GM21717 (cell line): ENCODE measurements at regions not wholly inside any gene's neighbourhood (a gene's known extent, or its start where the extent isn't known, plus 50 kb on each side); places are given as distances from the start of the nearest gene placed in this dataset.
A peak's percentile ranks its signal among the peaks of the same experiment; 100 is the strongest.

Source experiments
- ATAC-seq: cut with Tn5 transposase; IDR thresholded peaks from one replicate; pipeline ENCODE4 v1.9.1; 2021; ENCODE audit warnings: mild to moderate bottlenecking, moderate library complexity; ENCODE audit not compliant: unreplicated experiment

DNA sequence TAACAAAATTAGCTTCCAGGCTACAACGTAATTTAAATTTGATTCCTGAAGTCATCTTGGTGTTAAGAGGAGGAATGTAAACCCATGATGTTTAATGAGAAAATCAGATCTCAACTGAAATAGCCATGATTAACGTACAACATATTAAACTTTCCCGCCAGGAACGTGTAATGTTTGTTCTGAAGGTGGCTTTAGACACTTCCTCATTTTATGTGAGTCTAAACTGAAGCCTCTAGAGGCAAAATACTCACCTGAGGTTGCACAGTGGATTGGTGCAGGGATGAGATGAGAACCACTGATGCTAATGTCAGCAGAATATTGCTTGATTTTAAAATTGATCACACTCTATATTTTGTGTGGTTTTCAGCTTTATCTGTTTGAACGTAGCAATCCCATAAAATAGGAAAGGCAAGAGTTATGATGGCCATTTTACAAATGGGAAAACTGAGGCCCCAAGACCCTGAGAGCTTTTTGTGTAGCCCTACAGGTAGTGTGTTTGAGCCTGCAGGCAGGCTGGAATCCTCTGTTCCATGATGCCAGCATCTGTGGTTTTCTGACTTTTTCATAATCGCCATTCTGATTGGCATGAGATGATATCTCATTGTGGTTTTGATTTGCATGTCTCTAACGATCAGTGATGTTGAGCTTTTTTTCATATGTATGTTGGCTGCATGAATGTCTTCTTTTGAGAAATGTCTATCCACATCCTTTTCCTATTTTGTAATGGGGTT lies 243.7 kb upstream of the BMPER start:
- ATAC-seq: no peak

DNA sequence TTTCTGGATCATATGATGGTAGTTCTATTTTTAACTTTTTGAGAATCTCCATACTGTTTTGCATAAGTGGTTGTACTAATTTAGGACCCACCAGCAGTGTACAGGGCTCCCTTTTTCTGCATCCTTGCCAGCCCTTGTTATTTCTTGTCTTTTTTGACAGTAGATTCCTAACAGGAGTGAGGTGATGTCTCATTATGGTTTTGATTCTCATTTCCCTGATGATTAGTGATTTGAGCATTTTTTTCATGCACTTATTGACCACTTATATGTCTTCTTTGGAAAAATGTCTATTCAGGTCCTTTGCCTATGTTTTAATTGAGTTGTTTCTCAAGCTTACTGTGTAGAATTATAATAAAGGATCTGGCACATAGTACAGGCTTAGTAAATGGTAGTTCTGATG lies 238.8 kb upstream of the BMPER start:
- ATAC-seq: no peak

DNA sequence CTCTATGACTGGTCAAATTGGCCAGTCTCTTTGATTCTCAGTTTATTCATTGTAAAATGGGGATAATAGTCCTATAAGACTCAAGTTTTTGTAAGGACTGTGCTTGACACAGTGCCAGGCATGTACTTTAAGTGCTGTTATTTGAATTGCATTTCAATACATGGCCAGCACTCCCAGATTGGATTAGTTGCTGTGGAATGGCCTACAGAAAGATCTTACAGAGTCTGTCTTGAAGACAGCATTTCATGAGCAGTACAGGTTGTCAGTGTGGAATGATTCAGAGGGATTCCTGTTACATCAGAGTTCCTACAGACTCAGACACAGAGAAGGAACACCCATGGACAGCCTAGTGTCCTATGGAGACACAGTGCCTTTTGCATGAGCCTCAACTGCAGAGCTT lies 238.1 kb upstream of the BMPER start:
- no peak for ATAC-seq

DNA sequence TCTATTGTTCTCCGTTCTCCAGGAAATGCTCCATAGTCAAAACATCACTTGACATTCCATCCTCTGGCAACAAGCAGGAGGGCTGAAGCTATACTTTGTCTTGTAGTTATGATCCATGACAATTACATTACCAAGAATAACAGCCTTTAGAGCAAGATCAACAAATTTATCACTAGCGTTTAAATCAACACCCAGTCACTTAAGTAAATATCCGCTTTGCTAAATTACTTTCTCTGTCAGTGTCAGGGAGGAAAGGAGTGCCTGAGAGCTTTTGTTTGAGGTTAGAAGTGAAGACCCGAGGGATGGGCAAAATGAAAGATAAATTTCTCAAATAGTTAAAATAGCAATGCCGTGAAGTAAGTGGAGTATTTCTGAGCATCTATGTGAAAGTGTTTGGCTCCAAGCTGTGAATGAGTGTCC lies 236.1 kb upstream of the BMPER start:
- ATAC-seq: no peak

DNA sequence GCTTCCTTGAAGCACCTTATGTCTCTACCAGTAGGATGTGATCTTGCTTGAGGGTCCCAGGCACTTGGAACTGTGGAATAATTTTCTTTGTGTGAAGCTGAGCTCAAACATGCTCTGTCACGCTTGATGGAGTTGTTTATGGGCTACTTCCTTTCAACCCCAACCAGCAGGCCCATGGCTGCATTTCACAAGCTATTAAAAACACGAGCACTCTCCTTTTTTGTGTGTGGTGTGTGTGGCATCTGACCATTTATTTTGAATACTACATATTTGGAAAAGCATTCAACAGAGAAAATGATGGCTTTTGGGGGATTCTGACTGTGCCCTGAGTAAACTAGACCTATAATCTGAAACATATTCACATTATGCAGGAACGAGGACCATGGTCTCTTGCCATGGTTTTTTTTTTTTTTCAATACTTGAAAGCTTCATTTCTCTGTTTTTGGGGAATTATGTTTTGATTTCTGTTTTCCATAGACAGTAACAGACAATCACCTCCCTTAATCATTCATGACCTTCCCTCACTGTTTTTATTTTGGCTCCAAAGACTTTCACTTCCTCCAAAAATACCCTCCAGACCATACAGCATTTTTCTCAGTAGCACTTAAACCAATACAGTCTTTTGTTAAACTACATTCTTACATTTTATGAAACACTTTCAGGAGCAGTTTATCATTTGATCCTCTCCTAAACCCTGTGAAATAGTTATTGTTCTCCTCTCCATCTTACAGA lies 233.6 kb upstream of the BMPER start:
- ATAC-seq: no peak

DNA sequence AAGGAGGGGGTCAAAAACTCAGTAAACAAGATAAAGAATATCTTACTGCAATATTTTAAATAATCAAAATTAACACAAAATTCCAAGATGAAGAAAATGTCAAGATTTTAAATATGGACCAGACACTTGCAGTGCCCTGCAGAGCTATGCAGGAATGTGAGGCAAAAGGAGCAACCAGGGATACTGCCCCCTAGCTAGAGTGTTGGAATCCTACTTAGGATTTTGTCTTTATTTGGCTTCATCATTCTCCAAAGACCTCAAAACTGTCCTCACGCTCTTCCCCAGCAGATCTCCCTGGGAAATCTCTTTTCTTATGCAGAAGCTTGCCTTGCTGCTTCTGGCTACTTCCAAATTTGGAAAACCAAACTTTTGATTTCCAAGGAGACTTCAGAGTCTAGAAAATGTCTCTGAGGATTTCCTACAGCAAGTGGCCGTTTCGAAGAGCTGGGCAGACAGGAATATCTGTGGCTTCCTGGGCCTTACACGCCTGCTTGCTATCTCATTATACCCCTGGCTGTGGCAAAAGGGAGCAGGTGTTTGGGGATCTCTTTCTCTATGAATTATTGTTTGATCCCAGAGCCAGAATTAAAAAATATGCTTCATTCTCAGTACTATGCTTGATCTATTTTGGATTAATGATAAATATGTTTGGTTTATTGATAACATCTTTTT lies 232.2 kb upstream of the BMPER start:
- no peak for ATAC-seq

DNA sequence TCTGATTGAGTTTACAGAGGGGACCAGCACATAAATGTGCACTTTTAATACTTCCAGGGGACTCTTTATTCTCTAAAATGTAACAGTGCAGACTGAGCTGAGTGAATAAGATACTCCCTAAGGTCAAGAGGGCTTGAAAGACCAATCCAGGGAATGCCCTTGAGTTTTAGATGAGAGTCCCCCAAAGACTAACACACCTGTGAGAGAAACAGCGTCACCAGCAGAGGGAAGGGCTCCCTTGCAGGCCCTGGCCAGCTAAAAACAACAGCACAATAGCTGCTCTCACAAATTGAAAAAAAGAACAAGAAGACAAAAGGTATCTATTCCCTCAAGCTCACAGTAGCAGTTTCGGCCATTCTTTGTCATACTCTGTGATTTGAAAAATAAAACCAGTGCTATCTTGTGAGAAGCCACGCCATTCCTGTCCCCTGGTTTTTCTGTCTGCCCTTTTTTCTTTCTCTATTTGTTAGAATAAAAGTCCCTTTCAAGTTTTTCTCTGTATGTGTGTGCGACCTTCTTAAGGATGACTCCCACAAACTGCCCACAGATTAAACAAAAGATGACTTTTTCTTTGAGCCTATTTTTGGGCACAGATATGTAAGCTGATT lies 230.4 kb upstream of the BMPER start:
- ATAC-seq: peak; percentile 42

DNA sequence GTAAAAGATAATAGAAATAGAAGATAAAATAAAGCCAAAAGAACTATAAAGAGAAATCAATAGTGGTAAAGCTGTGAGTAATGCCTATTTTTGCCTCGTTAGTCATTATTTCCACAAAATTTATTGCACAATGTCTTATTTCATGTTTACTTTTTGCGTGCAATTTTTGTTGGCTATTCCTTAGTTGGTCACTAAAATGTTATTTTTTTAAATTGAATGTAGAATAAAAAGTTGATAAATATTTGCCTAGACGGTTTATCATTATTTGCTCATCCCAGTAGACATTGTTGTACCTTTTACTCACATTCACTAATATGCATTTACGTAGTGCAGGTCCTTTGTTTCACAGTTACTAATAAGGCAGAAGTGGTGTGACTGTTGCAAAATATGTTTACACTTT lies 227.8 kb upstream of the BMPER start:
- no peak for ATAC-seq

DNA sequence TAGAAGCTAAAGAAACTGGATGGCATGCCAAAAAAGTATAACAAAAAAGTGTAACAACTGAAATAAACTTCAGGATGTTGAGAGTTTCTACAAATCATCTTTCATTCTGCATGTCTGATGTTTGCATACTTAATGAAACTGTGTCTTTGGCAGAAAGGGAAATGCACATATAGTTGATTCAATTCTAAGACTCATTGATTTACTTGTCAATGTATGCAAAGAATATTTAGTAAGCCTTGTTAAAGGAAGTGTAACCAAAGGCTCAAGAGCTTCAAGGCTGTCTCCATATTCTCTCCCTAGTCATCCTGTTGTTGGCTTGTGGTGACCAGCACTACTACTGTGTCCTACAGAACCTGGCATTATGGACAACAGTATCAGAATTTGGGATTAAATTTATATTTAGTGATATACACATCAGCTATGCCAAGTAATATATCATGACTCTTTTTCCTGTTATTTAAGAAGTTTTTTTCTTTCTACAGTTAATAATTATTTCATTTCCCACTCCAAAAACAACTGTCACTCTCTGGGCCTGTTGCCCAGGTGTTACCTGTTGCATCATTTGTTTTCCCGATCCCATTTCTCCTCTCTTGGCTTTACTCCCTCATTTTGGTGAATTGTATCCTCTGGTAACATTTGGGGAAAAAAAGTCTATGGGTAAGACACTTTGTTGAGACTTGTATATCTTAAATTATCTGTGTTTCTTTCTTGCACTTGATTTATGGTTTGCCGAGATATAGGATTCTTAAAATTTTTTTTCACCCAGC lies 226.6 kb upstream of the BMPER start:
- no peak for ATAC-seq

DNA sequence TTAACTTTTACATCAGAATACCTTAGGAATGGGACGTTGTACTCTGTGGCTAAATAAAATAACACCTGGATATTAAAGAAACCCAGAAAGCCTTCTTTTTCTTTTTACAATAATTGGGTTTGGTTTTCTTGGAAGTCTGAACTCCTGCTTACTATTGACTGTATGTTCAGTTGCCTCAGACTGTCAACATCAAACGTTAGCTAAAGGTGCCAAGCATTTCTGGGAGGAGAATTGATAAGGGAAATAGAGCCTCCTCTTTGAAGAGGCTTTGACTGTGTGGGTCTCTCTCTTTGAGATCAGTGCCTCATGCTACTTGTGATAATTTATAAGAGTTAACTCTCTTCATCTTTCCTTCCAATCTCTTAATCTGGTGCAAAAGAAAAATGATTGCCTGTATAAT lies 224.7 kb upstream of the BMPER start:
- ATAC-seq: no peak

DNA sequence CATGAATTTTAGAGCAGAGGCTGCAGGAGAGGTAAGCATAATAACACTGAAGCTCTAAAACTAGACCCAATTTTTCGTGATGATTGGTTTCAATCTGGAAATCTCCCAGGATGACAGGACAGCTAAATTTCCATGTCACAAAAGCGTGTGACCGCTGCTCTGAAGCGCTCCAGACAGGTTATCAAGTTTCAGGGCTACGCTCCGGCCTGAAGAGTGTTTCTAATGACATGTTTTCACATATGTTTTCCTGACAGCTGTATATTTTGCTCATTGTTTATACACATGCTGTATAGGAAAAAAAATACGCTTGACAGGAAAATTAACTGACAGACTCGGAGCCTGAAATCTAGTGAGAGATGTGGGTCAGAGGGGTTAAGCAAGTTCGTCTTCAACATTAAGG lies 219.8 kb upstream of the BMPER start:
- no peak for ATAC-seq

DNA sequence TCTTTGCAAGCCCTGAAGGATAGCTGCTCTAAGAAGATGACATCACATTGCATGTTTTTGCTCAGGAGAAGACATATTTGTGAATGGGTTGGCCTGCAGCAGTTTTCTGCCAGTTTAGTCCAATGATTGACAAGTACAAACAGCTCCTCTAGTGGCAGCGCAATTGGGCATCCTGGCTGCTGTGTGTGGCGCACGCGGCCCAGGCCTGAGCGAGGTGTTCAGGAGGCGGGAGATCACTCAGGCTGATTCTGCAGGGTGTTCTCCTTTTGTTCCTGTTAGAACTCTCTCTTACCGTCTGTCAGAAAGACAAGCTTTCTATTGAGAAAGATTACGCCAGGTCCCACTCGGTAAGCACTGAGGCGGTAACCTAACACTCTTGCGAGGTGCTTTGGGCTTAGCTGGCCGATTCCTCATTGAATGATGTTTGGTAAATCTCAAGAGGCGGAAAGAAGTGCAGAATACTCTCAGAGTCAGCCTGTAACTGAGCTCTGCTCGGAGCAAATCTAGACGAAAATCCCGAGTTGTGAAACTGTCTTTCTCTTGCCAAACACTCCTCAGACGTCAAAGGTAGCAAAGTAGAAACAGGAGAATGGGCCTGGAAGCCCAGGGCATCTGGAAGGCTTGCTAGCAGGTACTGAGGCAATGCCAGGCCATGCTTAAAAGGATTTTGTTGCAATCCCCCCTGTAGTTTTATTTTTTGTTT lies 219.2 kb upstream of the BMPER start:
- ATAC-seq: no peak

DNA sequence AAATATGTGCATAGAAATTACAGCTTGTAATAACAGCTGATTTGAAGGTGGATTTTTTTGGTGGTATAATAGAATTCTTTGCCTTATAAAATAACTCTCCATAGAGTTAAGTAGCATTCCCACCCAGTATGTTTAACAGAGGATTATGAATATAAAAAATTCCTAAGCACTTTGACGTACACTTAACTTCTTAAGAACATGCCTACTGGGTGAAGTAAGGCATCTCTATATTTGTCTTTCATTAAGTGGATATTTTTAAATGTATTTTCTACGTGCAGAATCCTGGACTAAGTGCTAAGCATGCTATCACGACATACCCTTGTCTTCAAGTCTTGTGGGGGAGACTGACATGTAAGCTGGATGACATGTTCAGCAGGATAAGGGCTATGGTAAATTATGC lies 217.7 kb upstream of the BMPER start:
- ATAC-seq: no peak

DNA sequence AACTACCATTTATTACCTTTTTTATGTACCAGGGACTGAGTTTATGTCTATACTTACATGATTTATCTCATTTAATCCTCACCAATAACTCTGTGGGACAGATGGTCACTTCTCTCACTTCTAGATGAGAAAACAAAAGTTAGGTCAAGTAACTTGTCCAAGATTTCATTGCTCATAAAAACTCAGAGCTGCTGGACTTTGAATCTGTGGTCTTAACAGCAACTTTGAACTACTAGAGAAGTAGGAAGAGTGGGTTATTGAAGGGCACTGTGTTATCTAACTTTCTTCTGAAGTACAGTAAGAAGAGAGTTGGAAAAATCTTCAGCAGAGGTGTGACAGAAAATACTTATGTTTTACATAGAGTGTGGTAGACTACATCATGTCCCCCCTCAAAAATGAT lies 214.2 kb upstream of the BMPER start:
- ATAC-seq: no peak

DNA sequence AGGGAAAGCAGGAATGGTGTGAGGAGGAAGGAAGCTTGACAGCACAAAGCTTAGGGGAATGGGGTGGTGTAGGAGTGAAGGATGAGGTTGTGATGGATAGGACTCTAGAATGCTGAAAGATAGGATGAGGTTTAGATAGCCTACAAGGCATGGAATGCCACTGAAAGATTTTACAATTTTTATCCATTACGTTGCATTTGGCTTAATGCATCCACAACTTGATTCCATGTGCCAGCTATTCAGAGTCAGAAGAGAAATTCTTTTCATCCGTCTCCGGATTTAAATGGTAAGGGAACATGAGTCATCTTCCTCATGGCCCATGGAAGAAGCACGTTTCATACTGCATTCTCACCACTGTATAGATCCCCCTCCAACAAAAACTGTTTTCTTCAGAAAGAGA lies 212.4 kb upstream of the BMPER start:
- ATAC-seq: no peak

DNA sequence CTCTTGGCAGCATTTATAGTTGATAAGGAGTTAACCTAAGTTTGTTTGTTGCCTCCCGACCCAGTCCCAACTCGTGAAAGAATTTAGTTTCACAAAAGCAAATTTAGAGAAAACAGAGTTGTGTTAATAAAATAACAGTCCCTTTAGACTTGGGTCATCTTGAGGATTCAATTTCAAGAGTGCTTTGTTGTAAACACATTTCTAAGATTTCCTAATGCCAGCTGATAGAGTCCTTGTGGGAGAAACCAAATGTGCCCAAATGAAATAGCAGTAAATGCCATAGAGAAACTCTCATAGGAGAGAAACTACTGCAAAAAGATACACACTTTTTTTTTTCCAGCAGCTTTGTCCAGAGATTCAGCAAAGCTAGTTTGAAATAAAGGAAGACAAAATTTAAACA lies 211.3 kb upstream of the BMPER start:
- ATAC-seq: no peak

DNA sequence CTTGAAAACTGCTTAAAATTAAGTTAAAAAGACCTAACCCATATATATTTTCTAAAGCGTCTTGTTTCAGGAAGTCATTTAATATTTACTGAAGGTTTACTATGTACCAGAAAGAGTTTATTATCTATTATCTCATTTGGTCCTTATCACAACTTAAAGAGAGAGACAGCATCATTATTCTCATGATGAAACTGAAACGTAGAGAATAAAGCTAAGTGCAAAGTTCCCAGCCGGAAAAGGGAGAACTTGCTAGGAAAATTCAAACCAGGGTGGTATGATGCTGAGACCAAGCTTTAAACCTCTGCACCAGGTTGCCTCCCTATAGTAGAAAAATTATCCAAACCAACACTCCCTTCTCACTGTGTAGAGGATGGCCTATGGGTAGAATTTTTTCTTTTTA lies 207.7 kb upstream of the BMPER start:
- ATAC-seq: no peak

DNA sequence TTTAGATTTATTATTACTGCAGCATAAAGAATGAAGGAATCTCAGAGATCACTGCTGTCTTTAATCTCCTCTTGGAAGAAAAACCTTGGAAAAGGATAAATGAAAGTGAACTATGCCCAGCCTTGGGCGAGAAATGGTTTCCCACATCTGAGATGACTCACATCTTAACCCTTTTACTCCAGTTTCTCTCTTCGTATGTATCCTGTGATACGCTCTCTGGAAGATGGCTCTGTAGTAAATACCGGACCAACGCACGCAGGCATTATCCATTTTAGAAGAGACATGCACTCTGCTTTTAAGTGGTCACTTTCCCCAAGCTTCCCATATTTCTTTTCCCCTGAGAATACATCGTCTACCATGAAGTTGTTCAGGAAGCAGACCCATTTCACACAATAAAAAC lies 207.3 kb upstream of the BMPER start:
- ATAC-seq: no peak

DNA sequence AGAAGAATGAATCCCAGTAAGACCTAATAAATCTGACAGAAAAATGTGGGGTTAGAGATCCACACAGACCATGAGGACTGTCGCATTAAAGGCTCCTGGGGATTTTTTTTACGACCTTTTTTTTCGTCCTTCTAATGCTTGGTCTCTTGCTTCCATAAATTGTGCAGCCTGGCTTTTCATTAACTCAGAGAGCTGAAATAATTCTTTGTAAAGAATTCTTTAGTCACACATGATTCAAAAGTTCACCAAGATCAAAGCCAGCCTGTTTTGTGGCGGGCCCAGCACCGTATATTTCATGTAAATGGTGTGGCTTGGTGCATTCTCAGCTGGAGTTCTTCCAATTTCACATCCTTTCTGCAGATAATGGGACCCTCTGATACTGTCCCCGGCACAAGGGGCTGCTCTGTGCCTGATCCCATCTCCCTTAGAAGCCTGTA lies 206.6 kb upstream of the BMPER start:
- ATAC-seq: no peak
